ES-I3 (cell line): ENCODE measurements at regions not wholly inside any gene's neighbourhood (a gene's known extent, or its start where the extent isn't known, plus 50 kb on each side); places are given as distances from the start of the nearest gene placed in this dataset.
A peak's percentile ranks its signal among the peaks of the same experiment; 100 is the strongest.
"Not testable (repeated sequence)": the region's sequence is repeated elsewhere in the genome, so short reads cannot be mapped to it uniquely, and the experiment has no call there.

Experiments
- H3K36me3 ChIP-seq: 2 replicates; pipeline ENCODE4 v1.6.1; 2013; ENCODE audit warnings: mild to moderate bottlenecking, low read length, control low read depth, moderate library complexity; ENCODE audit not compliant: insufficient read depth
- H3K4me1 ChIP-seq: 2 replicates; pipeline ENCODE4 v1.6.1; 2013; ENCODE audit warnings: mild to moderate bottlenecking, control low read depth, low read length; ENCODE audit not compliant: insufficient read depth
- H3K9ac ChIP-seq: 2 replicates; pipeline ENCODE4 v1.6.1; 2013; ENCODE audit warnings: low read depth, mild to moderate bottlenecking, low read length, moderate library complexity
- H3K9me3 ChIP-seq: 2 replicates; pipeline ENCODE4 v1.6.1; 2013; ENCODE audit warnings: mild to moderate bottlenecking, low read length, moderate library complexity; ENCODE audit not compliant: control insufficient read depth, insufficient read depth

GRCh38 chr5:177891547-177892356 is 104.3 kb downstream of the PROP1 start:
- H3K9me3 ChIP-seq, H3K9ac ChIP-seq, H3K36me3 ChIP-seq, H3K4me1 ChIP-seq: not testable (repeated sequence)

- not testable (repeated sequence) for H3K9me3 ChIP-seq, H3K36me3 ChIP-seq, H3K9ac ChIP-seq, H3K4me1 ChIP-seq
Observed at GRCh38 chr5:177883295-177883694, 100.6 kb upstream of the FAM153A start.

GRCh38 chr5:177875900-177876238 is 93.2 kb upstream of the FAM153A start:
- not testable (repeated sequence) for H3K9me3 ChIP-seq, H3K4me1 ChIP-seq, H3K36me3 ChIP-seq
- H3K9ac ChIP-seq: peak overlapping the region; percentile 45; the same call in 1 of the 2 replicates

- H3K9me3 ChIP-seq, H3K36me3 ChIP-seq, H3K4me1 ChIP-seq: not testable (repeated sequence)
- peak overlapping the region; percentile 30; the same call in 1 of the 2 replicates for H3K9ac ChIP-seq
Observed at GRCh38 chr5:177875013-177875899, 92.6 kb upstream of the FAM153A start.

GRCh38 chr5:177863822-177864446 is 81.2 kb upstream of the FAM153A start:
- H3K9ac ChIP-seq, H3K4me1 ChIP-seq, H3K9me3 ChIP-seq, H3K36me3 ChIP-seq: not testable (repeated sequence)

GRCh38 chr5:177857642-177858200 is 75.0 kb upstream of the FAM153A start:
- H3K36me3 ChIP-seq, H3K4me1 ChIP-seq, H3K9me3 ChIP-seq, H3K9ac ChIP-seq: not testable (repeated sequence)

GRCh38 chr5:177856474-177856873 is 73.8 kb upstream of the FAM153A start:
- H3K4me1 ChIP-seq, H3K36me3 ChIP-seq, H3K9ac ChIP-seq, H3K9me3 ChIP-seq: not testable (repeated sequence)

- not testable (repeated sequence) for H3K4me1 ChIP-seq, H3K9ac ChIP-seq, H3K9me3 ChIP-seq, H3K36me3 ChIP-seq
Observed at GRCh38 chr5:177847914-177848313, 65.2 kb upstream of the FAM153A start.

GRCh38 chr5:177846598-177846997 is 63.9 kb upstream of the FAM153A start:
- H3K36me3 ChIP-seq, H3K9me3 ChIP-seq, H3K9ac ChIP-seq, H3K4me1 ChIP-seq: not testable (repeated sequence)

GRCh38 chr5:177845906-177846305 is 63.2 kb upstream of the FAM153A start:
- H3K9me3 ChIP-seq, H3K9ac ChIP-seq, H3K4me1 ChIP-seq, H3K36me3 ChIP-seq: not testable (repeated sequence)

- H3K4me1 ChIP-seq, H3K9me3 ChIP-seq, H3K36me3 ChIP-seq, H3K9ac ChIP-seq: not testable (repeated sequence)
Observed at GRCh38 chr5:177836191-177836590, 53.5 kb upstream of the FAM153A start.
